Sigmoid colon (tissue), 4 donors: ENCODE measurements at regions not wholly inside any gene's neighbourhood (a gene's known extent, or its start where the extent isn't known, plus 50 kb on each side); places are given as distances from the start of the nearest gene placed in this dataset.

Experiments used
- CTCF ChIP-seq, 4 experiments: fragments of 450-650 bp in 3 of 4; fragments of 200-600 bp in 1 of 4; IDR thresholded peaks; one replicate each; pipeline ENCODE4 v1.5.1; 2016 to 2019; ENCODE audit warnings: antibody characterized with exemption in 4 of 4, mild to moderate bottlenecking in 3 of 4, moderate library complexity in 2 of 4
- EP300 ChIP-seq, 4 donors: sonication (generic); formaldehyde crosslinking; IDR thresholded peaks; one replicate each; pipeline ENCODE4 v1.6.1; 2017; ENCODE audit warnings: antibody characterized with exemption in 4 of 4
- POLR2A ChIP-seq, 2 donors: fragments of 450-650 bp; IDR thresholded peaks; one replicate each; pipeline ENCODE4 v1.6.1; 2016; ENCODE audit warnings: antibody characterized with exemption in 2 of 2, mild to moderate bottlenecking in 2 of 2, moderate library complexity in 2 of 2
- POLR2AphosphoS5 ChIP-seq, 4 donors: sonication (generic); formaldehyde crosslinking; IDR thresholded peaks; one replicate each; pipeline ENCODE4 v1.6.1; 2017; ENCODE audit warnings: antibody characterized with exemption in 4 of 4

GRCh38 chr14:98926801-98927200, 345.2 kb downstream of the BCL11B start:
- no peak for TF ChIP-seq CTCF (IDR thresholded peaks at IDR 0.05)
- TF ChIP-seq POLR2A (IDR thresholded peaks at IDR 0.05) = no peak
- no peak for TF ChIP-seq POLR2AphosphoS5 (IDR thresholded peaks at IDR 0.05)
- no peak for TF ChIP-seq EP300 (IDR thresholded peaks at IDR 0.05)
